GDM1 (cell line): ENCODE measurements at regions not wholly inside any gene's neighbourhood (a gene's known extent, or its start where the extent isn't known, plus 50 kb on each side); places are given as distances from the start of the nearest gene placed in this dataset.
"Not testable (repeated sequence)": the region's sequence is repeated elsewhere in the genome, so short reads cannot be mapped to it uniquely, and the experiment has no call there.

Source experiments
- DNase-seq: peaks from one replicate; lab custom pipeline; 2025; lab: John Stamatoyannopoulos, UW

DNA sequence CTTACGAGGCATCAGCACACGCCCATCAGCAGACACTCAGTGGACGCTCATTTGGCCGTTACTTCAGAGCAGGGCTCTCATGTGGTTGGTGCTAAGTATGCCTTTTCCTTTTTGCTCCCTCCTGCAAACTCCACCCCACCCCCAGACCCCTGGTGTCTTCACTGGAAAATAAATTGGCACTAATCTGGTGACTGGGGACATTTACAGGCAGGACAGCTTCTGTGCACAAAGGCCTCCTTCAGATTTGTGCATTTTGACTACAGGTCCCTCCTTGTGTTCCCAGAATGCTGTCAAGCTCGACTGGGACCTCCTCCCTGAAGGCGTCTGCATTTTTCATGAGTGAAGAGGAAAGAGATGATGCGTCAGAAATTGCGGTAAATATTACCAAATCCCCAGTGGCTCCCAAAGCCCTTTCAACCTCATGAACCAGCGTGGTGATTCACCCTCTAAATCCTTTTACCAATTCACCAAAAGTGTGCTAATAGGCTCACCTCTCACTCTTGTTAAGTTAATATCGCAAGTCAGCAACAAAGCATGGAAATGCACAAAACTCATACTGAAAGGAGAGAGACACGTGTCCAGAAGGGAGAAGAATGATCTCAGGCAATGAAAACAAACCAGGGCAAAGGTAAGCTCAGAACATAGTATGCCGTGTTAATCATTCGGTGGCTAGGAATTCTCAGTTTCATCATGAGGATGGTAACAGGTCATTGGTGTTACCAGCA lies 119.0 kb downstream of the NKX6-1 start:
- no peak for DNase-seq

- DNase-seq, result no peak
Measured at GRCh38 chr4:84378983-84379382, 120.1 kb downstream of the NKX6-1 start.

- DNase-seq, result no peak
Measured at GRCh38 chr4:84378356-84378755, 120.7 kb downstream of the NKX6-1 start.

GRCh38 chr4:84366907-84367306 lies 132.2 kb downstream of the NKX6-1 start:
- DNase-seq, result no peak

- no peak for DNase-seq
Measured at GRCh38 chr4:84366161-84366560, 132.9 kb downstream of the NKX6-1 start.

- no peak for DNase-seq
Measured at GRCh38 chr4:84362896-84363655, 136.0 kb downstream of the NKX6-1 start.

DNA sequence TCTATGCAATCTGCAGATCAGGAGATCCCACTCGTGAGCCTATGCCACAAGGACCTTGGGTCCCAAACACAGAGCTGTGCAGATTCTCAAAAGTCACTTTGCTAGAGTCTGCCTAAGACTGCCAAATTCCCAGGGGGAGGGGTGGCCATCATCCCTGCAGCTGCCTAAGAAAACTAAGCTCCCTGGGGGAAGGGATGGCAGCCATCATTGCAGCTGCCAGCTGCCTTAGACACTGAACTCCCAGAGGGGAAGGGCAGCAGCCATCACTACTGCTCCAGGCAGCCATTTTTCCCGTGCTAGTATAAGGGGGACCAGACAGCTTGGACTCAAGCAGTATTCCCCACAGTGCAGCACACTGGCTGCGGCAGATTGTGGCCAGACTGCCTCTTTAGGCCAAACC lies 156.9 kb downstream of the NKX6-1 start:
- DNase-seq, result no peak

DNA sequence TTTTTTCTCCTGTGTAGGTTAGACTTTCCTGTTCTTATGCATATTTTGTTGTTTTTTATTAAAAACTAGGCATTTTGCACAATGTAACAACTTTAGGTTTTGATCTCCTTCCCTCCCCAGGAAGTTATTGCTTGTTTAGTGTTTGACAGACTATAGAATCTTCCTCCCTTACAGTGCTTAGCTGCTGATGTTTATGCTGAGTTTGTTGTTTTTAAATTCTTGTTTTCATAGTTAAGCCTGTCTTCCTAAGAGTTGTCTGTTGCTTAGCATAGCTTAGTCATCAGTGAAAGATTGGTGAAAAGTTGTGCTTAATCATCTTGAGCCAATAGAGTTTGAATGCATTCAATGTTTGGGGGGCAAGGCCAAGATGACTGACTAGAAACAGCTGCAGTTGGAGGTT lies 157.5 kb downstream of the NKX6-1 start:
- no peak for DNase-seq

DNA sequence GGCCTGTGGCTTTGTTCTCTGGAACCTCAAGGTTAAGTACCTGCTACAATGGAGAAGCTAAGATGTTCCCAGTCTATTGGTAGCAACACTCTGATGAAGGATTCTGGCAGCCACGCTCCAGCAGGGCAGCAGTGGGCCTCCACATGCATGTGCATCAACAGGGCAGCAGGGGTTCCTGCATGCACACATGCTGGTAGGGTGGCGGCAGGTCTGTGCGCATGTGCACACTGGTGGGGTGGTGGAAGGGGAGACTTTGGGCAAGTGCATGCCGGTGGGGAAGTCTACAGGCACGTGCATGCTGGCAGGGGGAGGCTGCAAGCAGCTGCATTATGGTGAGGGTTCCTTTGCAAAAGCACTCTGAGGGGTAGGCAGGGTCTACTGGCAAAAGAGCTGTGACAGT lies 160.7 kb downstream of the NKX6-1 start:
- no peak for DNase-seq

- DNase-seq, result no peak
Measured at GRCh38 chr4:84336964-84337705, 162.0 kb downstream of the NKX6-1 start.

- no peak for DNase-seq
Measured at GRCh38 chr4:84327526-84327925, 171.6 kb downstream of the NKX6-1 start.

DNA sequence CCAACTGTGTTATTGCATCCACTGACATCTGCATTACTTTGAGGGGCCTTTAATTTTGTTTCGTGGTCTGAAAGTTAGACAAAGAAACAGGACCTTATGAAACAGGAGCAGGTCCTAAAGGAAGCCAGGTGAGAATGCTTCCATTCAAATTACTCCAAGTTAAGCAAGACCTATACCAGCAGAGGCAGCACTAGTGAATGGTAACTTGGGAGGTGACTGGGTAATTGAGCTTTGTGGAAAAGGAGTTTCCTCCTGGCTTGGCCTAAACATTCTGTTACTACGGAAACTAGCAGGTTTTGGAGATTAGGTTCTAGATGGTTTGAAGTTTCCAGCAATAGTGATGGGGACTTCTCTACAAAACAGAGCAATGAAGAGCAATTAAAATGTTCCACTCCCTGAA lies 173.5 kb downstream of the NKX6-1 start:
- DNase-seq, result no peak

DNA sequence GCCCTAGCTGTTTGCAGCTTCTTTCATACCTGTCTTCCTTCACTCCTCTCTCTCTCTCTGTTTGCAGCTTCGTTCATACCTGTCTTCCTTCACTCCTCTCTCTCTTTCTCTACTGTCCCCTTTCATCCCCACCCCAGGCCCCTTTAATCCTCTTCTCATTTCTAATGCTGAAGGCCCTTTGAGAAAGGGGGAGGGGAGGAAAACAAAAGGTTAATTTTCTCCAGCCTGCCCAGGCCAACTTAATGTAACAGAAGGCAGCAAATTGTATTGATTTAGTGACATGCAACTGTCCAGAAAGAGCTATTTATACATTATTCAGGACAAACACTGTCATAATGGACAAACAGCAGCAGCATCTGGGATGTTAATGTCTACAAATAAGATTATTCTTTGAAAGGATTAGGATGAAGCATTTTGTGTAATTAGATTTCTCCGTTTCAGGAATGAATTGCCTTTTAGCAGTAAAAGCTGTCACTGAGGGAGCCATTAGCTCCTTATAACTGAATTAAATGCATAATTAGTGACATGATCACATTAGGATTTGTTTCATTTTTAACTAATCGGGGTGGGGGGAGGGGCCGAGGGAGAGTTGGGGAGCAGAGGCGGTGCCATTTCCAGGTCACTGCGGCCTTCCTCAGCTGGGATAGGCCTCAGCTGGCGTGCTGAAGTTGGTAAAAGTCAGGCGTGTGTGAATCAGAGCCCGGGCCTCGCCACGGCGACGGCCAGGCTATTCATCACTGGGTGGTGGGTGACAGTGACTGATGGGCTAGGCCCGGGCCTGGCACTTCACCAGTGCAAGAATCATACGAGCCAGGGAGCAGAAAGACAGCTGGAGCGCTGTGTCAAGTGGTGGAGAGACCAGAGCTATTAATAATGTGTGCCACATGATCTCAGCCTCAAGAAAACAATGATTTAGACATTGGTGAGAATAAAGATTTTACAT lies 174.5 kb downstream of the NKX6-1 start:
- no peak for DNase-seq

GRCh38 chr4:84319124-84319523 lies 180.0 kb downstream of the NKX6-1 start:
- no peak for DNase-seq

DNA sequence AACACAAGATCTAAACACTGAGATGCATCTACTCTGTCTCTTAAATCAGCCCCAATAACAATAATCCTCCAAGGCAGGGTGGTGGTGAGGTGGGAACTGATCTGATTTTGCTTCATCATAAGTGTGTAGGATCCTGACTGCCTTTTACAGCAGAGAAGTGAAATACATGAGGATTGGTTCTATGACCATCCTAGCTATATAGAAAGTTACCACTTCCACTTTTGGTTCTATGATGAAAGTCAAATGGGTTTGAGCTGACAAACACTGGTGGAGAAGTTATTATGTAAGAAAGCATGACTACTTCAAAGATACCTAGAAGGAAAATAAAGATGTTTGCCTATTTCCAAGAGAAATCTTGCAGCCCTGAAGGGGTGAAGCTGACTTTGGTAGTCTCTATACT lies 181.6 kb downstream of the NKX6-1 start:
- no peak for DNase-seq

GRCh38 chr4:84312426-84313012 lies 186.6 kb downstream of the NKX6-1 start:
- no peak for DNase-seq

DNA sequence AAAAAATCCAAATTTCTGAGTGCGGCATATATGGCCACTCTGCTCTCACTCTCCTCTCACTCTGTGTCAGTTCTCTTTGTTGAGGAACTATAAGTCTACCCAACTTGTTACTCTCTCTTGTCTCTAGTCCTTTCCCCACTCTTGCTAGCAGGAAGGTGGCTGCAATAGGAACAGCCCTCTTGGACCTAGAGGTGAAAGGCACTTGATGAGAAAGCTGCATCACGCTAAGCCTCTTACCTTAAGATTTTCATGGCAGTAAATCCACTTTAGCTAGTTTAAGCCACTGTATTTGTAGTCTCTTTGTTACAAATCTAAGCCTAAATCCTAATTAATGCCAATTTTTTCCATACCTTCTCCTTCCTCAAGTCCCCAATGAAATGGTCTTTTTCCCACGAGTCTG lies 189.9 kb downstream of the NKX6-1 start:
- no peak for DNase-seq

- DNase-seq, result not testable (repeated sequence)
Measured at GRCh38 chr4:84298719-84299254, 200.3 kb downstream of the NKX6-1 start.

GRCh38 chr4:84298023-84298718 lies 200.9 kb downstream of the NKX6-1 start:
- no peak for DNase-seq

GRCh38 chr4:84291969-84292368 lies 207.1 kb downstream of the NKX6-1 start:
- DNase-seq, result no peak

DNA sequence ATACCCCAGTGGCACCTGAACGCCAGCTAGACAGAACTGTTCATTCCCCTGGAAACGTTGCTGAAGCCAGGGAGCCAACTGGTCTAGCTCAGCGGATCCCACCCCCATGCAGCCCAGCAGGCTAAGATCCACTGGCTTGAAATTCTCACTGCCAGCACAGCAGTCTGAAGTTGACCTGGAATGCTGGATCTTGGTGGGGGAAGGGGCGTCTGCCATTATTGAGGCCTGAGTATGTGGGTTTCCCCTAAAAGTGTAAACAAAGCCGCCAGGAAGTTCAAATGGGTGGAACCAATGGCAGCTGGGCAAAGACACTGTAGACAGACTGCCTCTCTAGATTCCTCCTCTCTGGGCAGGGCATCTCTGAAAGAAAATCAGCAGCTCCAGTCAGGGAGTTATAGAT lies 213.0 kb downstream of the NKX6-1 start:
- DNase-seq, result no peak
